Psoas muscle (tissue), 7 donors: ENCODE measurements at regions not wholly inside any gene's neighbourhood (a gene's known extent, or its start where the extent isn't known, plus 50 kb on each side); places are given as distances from the start of the nearest gene placed in this dataset.

Experiments
- ATAC-seq, 4 donors: fragments of 200-7000 bp; cut with Tn5 transposase; one replicate each; pipeline ENCODE4 v1.9.1; 2020; ENCODE audit warnings: moderate library complexity in 3 of 4, mild to moderate bottlenecking in 2 of 4
- DNase-seq, 2 donors: peaks; one replicate each; pipeline ENCODE4 v3.0.0-alpha.2; 2020
- H3K27ac ChIP-seq: fragments of 200-600 bp; one replicate; pipeline ENCODE4 v1.8.0; 2022
- H3K27me3 ChIP-seq, 3 donors: fragments of 200-600 bp in 1 of 3; one replicate each; pipeline versions ENCODE4 v1.6.1 to v1.8.0; 2013 to 2022; ENCODE audit warnings: low read length in 2 of 3, mild to moderate bottlenecking in 2 of 3, moderate library complexity in 1 of 3; ENCODE audit not compliant: insufficient read depth in 3 of 3
- H3K36me3 ChIP-seq, 2 donors: fragments of 200-600 bp in 1 of 2; one replicate each; pipeline versions ENCODE4 v1.6.1 to v1.8.0; 2013 to 2022; ENCODE audit warnings: low read depth in 1 of 2, mild to moderate bottlenecking in 1 of 2, moderate library complexity in 1 of 2; ENCODE audit not compliant: insufficient read depth in 1 of 2
- H3K4me1 ChIP-seq: fragments of 200-600 bp; one replicate; pipeline ENCODE4 v1.8.0; 2022
- H3K4me3 ChIP-seq: fragments of 200-600 bp; one replicate; pipeline ENCODE4 v1.8.0; 2022; ENCODE audit warnings: mild to moderate bottlenecking
- H3K9me3 ChIP-seq: fragments of 200-600 bp; one replicate; pipeline ENCODE4 v1.8.0; 2022
- WGBS, 3 donors: extraction: QIAGEN DNeasy Blood & Tissue Kit; methylation state at CpG; one replicate each; pipeline versions ENCODE4 v1.1.6 to v1.1.7; 2013; 5-methylcytosine and 5-hydroxymethylcytosine counted together
- intact Hi-C, 2 donors: fragments of 100-400 bp; cut with DNase I; formaldehyde crosslinking; loops; one replicate each; pipeline versions ENCODE4 v1.11.0 to v1.14.2; 2022
- TF ChIP-seq, protein P1 (sequence below): fragments of 200-600 bp; IDR thresholded peaks from one replicate; pipeline ENCODE4 v1.8.0; 2022; ENCODE audit warnings: antibody characterized with exemption
- donor health status: healthy with polysubstance abuse.
- donor health status: DM: no; HTN: no; CAD: no; lungs with moderate emphysema.
- donor health status: Bipolar disorder and iron deficiency.
- donor health status: healthy.
- donor health status: DM: yes; HTN: yes; CAD: no.
- donor health status: DM: no; HTN: no; CAD: no.
- donor health status: DM: yes; HTN: yes; CAD: no.

DNA sequence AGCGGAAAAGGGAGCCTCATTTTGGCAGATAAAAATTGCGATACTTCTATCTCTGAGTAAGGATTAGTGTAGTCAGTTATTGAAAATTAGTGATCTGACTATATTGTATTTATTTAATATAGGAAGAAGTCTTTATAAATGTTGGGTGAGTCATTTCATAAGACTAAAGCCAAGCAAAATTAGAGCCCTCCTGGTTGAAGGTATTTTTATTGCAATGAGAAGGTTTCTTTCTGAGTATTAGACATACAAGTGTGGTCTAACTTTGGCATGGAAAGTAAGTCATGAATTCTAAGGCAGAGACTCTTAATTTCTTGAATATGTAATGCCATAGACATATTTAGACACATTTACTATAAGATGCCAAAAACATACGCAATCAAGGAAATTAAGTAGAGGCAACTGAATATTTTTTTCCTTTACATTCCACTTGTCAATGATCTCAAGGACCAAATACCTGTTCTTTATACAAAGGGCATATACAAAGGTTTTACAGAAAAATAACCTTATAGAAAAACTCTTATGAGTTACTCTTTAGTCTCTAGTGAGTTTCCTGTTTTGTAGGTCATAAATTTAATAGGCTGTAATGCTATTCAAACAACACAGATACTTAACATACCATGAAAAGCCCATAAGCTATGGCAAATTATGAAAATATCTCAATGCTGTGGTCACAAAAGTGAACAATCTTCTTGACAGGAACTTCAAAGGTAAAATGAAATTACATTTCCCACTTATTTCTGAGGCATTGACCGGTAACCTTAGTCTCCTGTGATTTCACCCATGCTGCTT, 156.6 kb upstream of the BTG1 start:
- Histone ChIP-seq H3K27ac (no peak overlapping the region), H3K27me3 (no peaks in the 10 kb centered on the region), H3K36me3 (no peaks in the 10 kb centered on the region), H3K9me3 (no peaks in the 10 kb centered on the region), H3K4me1 (peaks cover 6% of the 10 kb centered on the region), H3K4me3 (no peak overlapping the region)
- intact Hi-C loops: no loop called here
- ATAC-seq (no peak), DNase-seq (no peak)
- TF ChIP-seq, protein P1, sequence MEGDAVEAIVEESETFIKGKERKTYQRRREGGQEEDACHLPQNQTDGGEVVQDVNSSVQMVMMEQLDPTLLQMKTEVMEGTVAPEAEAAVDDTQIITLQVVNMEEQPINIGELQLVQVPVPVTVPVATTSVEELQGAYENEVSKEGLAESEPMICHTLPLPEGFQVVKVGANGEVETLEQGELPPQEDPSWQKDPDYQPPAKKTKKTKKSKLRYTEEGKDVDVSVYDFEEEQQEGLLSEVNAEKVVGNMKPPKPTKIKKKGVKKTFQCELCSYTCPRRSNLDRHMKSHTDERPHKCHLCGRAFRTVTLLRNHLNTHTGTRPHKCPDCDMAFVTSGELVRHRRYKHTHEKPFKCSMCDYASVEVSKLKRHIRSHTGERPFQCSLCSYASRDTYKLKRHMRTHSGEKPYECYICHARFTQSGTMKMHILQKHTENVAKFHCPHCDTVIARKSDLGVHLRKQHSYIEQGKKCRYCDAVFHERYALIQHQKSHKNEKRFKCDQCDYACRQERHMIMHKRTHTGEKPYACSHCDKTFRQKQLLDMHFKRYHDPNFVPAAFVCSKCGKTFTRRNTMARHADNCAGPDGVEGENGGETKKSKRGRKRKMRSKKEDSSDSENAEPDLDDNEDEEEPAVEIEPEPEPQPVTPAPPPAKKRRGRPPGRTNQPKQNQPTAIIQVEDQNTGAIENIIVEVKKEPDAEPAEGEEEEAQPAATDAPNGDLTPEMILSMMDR: no peak
- WGBS, 3 donors: 85 to 91% (median 87%) methylated on average over 4 of the region's 4 CpGs

DNA sequence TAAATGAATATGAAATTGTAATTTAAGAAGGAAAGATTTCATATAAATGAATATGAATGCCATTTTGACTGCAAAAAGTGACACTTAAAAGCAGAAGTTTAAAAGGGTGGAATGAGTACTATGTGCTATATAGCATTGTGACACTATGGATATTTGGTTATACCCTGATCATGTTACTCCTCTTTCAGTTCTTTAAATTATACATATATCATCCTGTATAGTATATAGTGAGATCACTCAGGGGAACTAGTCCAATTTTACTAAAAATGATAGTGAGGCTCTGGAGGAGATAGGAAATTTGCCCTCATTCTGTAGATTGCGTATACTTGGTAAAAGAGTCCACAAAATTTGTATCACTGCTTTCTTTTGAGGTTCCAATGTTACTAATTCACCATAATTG, 155.7 kb upstream of the BTG1 start:
- intact Hi-C loops: no loop called here
- TF ChIP-seq, protein P1: no peak
- DNase-seq: no peak
- H3K27ac ChIP-seq: no peak overlapping the region
- no peak for ATAC-seq
- H3K4me3 ChIP-seq: no peak overlapping the region
- no peaks in the 10 kb centered on the region for H3K9me3 ChIP-seq
- peaks cover 8% of the 10 kb centered on the region for H3K4me1 ChIP-seq
- no peaks in the 10 kb centered on the region for H3K36me3 ChIP-seq
- 96 to 100% (median 100%) methylated on average over 1 of the region's 1 CpG for WGBS, 3 donors
- no peaks in the 10 kb centered on the region for H3K27me3 ChIP-seq

DNA sequence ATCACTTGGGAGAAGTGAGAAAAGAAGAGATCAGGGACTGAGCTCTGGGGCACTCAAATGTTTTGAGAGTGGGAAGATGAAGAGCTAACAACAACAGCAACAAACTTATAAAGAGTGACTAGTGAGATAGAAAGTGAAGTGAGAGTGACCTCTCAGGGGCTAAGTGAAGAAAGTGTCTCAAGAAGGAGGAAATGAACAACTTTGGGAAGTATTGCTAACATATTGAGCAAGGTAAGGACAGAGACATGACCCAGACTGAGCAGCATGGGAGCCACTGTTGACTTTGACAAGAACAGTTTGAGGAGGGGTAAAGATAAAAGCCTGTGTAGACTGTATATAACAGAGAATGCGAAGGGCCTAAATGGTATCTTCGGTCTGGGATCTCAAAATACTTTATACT, 155.1 kb upstream of the BTG1 start:
- no peaks in the 10 kb centered on the region for H3K27me3 ChIP-seq
- intact Hi-C loops: no loop called here
- no peaks in the 10 kb centered on the region for H3K9me3 ChIP-seq
- no peaks in the 10 kb centered on the region for H3K36me3 ChIP-seq
- no peak for DNase-seq
- H3K4me3 ChIP-seq: no peak overlapping the region
- H3K4me1 ChIP-seq: peaks cover 8% of the 10 kb centered on the region
- no peak overlapping the region for H3K27ac ChIP-seq
- WGBS, 3 donors: 95 to 100% (median 96%) methylated on average over 2 of the region's 2 CpGs
- no peak for ATAC-seq
- TF ChIP-seq, protein P1: no peak

DNA sequence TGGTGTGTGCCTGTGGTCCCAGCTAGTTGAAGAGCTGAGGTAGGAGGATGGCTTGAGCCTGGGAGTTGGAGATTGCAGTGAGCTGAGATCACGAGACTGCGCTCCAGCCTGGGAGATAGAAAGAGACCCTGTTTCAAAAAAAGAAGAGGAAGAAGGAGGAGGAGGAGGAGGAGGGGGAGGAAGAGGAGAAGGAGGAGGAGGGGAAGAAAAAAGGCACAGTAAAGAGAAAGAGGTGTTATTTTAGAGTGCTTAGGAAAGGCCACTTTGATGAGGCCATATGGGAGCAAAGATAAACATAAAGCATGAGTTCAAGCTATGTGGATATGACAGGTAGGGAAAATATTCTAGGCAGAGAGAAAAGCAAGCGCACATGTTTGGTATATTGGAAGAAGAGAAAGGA, 154.1 kb upstream of the BTG1 start:
- Histone ChIP-seq H3K9me3 (no peaks in the 10 kb centered on the region), H3K36me3 (no peaks in the 10 kb centered on the region), H3K4me3 (no peak overlapping the region), H3K4me1 (peaks cover 6% of the 10 kb centered on the region), H3K27me3 (no peaks in the 10 kb centered on the region), H3K27ac (no peak overlapping the region)
- intact Hi-C loops: no loop called here
- DNase-seq (no peak), ATAC-seq (no peak)
- TF ChIP-seq, protein P1: no peak
- WGBS, 3 donors: 96 to 98% (median 96%) methylated on average over 3 of the region's 3 CpGs

DNA sequence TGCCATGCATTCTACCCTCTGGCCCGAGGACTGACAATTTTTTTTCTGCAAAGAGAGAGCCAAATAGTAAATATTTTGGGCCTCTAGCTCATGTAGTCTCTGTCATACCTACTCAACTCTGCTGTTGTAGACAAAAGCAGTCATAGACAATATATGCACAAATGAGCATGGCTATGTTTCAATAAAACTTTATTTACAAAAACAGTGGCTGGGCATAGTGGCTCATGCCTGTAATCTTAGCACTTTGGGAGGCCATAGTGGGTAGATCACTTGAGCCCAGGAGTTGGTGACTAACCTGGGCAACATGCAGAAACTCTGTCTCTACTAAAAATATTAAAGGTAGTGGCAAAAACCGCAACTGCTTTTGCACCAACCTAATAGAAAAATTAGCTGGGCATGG, 153.7 kb upstream of the BTG1 start:
- no peaks in the 10 kb centered on the region for H3K27me3 ChIP-seq
- TF ChIP-seq, protein P1: no peak
- peaks cover 4% of the 10 kb centered on the region for H3K4me1 ChIP-seq
- no peaks in the 10 kb centered on the region for H3K36me3 ChIP-seq
- no peak for DNase-seq
- no peaks in the 10 kb centered on the region for H3K9me3 ChIP-seq
- H3K4me3 ChIP-seq: no peak overlapping the region
- intact Hi-C loops: no loop called here
- H3K27ac ChIP-seq: no peak overlapping the region
- no peak for ATAC-seq
- 64 to 98% (median 90%) methylated on average over 2 of the region's 2 CpGs for WGBS, 3 donors
